Epithelial cell of proximal tubule (primary cell): ENCODE measurements at regions not wholly inside any gene's neighbourhood (a gene's known extent, or its start where the extent isn't known, plus 50 kb on each side); places are given as distances from the start of the nearest gene placed in this dataset.
A peak's percentile ranks its signal among the peaks of the same experiment; 100 is the strongest.

ENCODE experiments used
- DNase-seq: peaks from one replicate; pipeline ENCODE4 v3.0.0-alpha.2; 2011; ENCODE audit warnings: low read depth
- H3K4me3 ChIP-seq: 2 replicates; pipeline ENCODE4 v1.5.1; 2011; ENCODE audit warnings: low read depth, mild to moderate bottlenecking, low read length
- TF ChIP-seq, protein P1 (sequence below): conservative IDR thresholded peaks from 2 replicates; pipeline ENCODE4 v1.5.1; 2012; ENCODE audit warnings: low read depth, mild to moderate bottlenecking, low read length

- TF ChIP-seq, protein P1, sequence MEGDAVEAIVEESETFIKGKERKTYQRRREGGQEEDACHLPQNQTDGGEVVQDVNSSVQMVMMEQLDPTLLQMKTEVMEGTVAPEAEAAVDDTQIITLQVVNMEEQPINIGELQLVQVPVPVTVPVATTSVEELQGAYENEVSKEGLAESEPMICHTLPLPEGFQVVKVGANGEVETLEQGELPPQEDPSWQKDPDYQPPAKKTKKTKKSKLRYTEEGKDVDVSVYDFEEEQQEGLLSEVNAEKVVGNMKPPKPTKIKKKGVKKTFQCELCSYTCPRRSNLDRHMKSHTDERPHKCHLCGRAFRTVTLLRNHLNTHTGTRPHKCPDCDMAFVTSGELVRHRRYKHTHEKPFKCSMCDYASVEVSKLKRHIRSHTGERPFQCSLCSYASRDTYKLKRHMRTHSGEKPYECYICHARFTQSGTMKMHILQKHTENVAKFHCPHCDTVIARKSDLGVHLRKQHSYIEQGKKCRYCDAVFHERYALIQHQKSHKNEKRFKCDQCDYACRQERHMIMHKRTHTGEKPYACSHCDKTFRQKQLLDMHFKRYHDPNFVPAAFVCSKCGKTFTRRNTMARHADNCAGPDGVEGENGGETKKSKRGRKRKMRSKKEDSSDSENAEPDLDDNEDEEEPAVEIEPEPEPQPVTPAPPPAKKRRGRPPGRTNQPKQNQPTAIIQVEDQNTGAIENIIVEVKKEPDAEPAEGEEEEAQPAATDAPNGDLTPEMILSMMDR, result no peak
- H3K4me3 ChIP-seq, result no peak overlapping the region
- no peak for DNase-seq
Measured at GRCh38 chr4:14188214-14188613, 560.7 kb upstream of the BOD1L1 start.

DNA sequence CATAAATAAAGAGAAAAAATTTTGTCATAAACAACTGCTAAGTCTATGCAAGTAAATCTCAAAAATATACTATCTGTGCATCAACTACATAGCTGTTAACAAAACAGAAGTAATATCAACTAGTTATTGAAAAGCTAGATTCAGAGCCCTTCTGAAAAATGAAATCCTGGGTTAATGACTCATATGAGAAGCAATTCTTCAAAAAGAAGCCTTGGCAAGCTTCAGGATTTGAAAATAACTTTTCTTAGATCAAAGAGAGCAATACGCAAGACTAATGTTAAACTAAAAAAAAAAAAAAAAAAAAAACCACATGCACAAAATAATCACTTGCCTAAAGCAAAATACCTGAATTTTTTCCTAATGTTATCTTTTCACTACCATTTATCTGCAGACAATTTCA is 566.1 kb upstream of the BOD1L1 start:
- no peak for DNase-seq
- no peak overlapping the region for H3K4me3 ChIP-seq
- TF ChIP-seq, protein P1, result no peak

DNA sequence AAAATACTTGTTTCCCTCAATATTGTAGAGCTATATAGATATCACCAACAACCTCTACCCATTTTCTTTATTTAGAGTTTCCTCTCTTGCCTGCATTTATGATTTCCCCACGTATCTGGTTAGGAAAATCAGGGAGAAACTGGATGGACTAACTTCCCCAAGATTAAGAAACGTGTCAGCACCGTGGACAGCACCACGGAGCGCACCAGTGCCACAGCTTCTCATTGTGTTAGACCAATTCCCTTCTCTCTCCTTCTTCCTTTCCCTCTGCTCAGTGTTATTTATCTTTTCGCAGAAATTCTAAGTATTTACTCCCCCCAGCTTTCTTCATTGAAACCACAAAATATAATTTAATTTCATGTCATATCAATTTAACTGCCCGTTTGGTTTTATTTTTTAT is 568.6 kb upstream of the BOD1L1 start:
- peak; percentile 22 for DNase-seq
- TF ChIP-seq, protein P1, result no peak
- no peak overlapping the region for H3K4me3 ChIP-seq

DNA sequence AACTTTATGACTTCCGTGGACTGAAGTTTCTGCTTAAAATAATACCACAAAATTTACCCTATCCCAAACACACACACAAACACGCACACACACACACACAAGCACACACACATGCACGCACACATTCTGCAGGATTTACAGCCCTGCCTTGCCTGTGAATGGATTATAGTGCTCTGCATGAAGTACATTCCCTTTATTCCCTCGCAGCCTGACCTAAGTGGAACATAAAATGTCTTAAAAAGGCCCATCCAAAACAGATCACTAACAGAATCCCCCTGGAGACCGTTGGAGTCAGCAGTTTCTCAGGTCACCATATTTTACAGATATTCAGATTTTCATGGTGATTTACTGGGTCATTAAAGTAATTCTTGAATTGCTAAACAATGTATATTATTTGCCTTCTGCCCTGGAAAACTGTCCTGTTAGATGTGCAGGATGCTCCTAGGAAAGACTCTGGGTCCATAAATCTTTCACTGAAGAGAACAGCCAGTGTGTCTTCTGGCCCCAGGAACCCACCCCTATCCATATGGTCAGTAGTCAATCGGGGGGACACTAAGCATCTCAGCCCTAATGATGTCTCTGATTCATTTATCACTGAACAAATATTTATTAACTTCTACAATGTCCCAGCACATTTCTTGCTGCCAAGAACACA is 587.7 kb upstream of the BOD1L1 start:
- DNase-seq, result no peak
- TF ChIP-seq, protein P1, result no peak
- no peak overlapping the region for H3K4me3 ChIP-seq

- DNase-seq, result no peak
- H3K4me3 ChIP-seq, result no peak overlapping the region
- TF ChIP-seq, protein P1, result no peak
Measured at GRCh38 chr4:14217401-14217800, 589.9 kb upstream of the BOD1L1 start.

- TF ChIP-seq, protein P1, result no peak
- H3K4me3 ChIP-seq, result no peak overlapping the region
- DNase-seq, result no peak
Measured at GRCh38 chr4:14218641-14219040, 591.1 kb upstream of the BOD1L1 start.

DNA sequence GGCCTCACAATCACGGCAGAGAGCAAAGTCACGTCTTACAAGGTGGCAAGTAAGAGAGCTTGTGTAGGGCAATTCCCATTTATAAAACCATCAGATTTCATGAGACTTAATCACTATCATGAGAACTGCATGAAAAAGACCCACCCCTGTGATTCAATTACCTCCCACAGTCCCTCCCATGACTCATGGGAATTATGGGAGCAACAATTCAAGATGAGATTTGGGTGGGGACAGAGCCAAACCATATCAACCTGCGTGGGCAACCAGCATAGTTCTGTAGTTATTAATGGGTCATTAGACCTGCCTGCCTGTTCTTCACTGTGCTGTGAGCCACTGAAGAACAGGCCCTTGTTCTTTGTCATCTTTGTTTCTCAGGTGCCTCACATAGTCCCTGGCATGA is 593.7 kb upstream of the BOD1L1 start:
- TF ChIP-seq, protein P1, result no peak
- no peak for DNase-seq
- no peak overlapping the region for H3K4me3 ChIP-seq
